ENCODE measurements at regions not wholly inside any gene's neighbourhood (a gene's known extent, or its start where the extent isn't known, plus 50 kb on each side); places are given as distances from the start of the nearest gene placed in this dataset.

GRCh38 chr14:22097586-22098292 lies 424.1 kb upstream of the OR4E1 start:
- DNase-seq (ENCODE audit: low spot score): no peak

- no peak for DNase-seq (ENCODE audit: low spot score)
Observed at GRCh38 chr14:22097072-22097471, 423.5 kb upstream of the OR4E1 start.

DNA sequence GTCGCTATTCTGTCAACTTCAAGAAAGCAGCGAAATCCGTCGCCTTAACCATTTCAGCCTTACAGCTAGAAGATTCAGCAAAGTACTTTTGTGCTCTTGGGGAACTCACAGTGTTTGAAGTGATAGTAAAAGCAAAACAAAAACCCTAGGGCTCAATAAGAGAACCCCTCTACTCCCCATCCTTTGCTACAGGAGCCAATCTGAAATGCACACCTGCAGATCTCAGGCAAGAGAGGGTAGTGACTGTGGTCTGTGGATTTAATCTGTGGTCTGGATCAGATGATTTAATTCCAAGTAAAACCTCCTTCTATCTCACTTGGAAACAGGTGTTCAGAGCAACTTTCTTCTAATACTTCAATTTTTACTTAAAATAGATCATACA lies 422.9 kb upstream of the OR4E1 start:
- no peak for DNase-seq (ENCODE audit: low spot score)

- DNase-seq (ENCODE audit: low spot score): no peak
Observed at GRCh38 chr14:22095860-22096513, 422.4 kb upstream of the OR4E1 start.

DNA sequence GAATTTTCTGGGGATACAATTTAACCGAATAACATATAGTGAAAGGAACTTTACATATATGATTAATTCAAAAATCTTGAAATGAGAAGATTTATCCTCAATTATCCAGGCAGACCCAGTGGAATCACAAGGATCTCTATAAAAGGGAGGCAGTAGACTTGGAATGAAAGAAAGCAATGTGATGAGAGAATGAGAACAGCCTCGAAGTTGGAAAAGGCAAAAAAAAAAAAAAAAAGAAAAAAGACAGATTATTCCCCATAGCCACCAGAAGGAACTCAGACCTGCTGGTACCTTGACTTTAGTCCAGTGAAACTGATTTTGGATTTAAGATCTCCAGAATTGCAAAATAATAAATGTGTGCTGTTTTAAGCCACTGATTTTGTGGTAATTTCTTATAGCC lies 416.3 kb upstream of the OR4E1 start:
- DNase-seq (ENCODE audit: low spot score): no peak

GRCh38 chr14:22088614-22089342 lies 415.2 kb upstream of the OR4E1 start:
- DNase-seq (ENCODE audit: low spot score): no peak

GRCh38 chr14:22086131-22086530 lies 412.5 kb upstream of the OR4E1 start:
- DNase-seq (ENCODE audit: low spot score): no peak

- DNase-seq (ENCODE audit: low spot score): peak; percentile 46
Observed at GRCh38 chr14:22084393-22085281, 411.0 kb upstream of the OR4E1 start.

DNA sequence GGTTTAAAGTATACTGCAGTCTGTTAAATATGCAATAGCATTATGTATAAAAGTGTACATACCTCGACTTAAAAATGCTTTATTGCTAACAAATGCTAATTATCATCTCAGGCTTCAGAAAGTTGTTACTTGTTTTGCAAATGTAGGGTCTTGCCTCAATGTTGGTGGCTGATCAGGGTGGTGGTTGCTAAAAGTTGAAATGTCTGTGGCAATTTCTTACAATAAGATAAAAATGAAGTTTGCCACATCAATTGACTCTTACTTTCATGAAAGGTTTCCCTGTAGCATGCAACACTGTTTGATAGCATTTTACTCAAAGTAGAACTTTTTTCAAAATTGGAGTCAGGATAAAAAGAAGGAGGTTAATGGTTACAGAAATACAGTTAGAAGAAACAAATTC lies 407.7 kb upstream of the OR4E1 start:
- DNase-seq (ENCODE audit: low spot score): no peak

GRCh38 chr14:22079766-22080165 lies 406.1 kb upstream of the OR4E1 start:
- no peak for DNase-seq (ENCODE audit: low spot score)

GRCh38 chr14:22073801-22074200 lies 400.2 kb upstream of the OR4E1 start:
- no peak for DNase-seq (ENCODE audit: low spot score)

DNA sequence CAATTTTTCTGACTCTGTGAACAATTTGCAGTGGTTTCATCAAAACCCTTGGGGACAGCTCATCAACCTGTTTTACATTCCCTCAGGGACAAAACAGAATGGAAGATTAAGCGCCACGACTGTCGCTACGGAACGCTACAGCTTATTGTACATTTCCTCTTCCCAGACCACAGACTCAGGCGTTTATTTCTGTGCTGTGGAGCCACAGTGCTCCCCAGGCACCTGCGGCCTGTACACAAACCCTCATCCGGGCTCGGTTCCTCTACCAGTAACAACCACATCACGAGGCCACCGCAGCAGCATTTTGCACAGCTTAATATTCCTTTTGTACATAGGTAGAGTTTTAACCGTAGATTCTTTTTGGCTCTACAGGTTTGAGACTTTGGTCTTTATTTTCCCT lies 397.4 kb upstream of the OR4E1 start:
- no peak for DNase-seq (ENCODE audit: low spot score)

DNA sequence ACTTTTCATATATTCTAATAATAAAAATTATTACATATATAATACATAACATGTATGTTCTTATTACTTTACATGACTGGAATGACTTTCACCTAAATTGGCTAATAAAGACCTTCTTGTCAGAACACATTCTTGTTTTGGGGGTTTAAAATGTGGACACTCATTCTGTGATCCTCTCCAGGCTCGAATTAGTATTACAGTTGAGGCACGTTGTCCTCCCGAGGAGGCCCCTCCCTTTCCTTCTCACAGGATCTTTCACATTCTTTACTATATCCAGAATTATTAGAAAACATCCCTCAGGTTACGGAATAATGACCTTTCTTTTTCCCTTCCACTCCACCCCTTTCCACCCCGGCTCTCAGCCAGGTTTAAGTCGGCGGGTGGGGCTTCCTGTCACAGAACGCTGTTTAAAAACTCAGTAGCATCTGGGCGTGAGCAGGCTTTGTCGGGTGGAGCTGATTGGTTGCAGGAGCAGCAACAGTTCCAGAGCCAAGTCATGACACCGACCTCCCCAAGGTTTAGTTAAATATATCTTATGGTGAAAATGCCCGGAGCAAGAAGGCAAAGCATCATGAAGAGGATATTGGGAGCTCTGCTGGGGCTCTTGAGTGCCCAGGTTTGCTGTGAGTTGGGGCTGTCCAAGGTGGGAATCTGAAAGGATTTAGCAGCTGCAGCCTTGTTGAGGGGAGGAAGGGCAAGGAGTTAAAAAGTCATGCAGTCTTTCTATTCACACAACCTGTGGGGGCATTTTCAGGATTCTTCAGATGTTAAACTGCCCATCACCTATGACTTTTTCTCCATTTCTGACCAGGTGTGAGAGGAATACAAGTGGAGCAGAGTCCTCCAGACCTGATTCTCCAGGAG lies 396.7 kb upstream of the OR4E1 start:
- DNase-seq (ENCODE audit: low spot score): no peak

- no peak for DNase-seq (ENCODE audit: low spot score)
Observed at GRCh38 chr14:22065347-22065746, 391.7 kb upstream of the OR4E1 start.

DNA sequence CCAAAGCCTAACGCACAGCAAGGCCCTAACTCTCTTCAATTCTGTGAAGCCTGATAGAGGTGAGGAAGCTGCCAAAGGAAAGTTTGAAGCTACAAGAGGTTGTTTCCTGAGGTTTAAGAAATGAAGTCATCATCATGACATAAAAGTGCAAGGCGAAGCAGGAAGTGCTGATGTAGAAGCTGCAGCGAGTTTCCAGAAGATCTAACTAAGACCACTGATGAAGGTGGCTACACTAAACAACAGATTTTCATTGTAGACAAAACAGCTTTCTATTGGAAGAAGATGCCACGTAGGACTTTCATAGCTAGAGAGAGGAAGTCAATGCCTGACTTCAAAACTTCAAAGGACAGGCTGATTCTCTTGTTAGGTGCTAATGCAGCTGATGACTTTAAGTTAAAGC lies 385.6 kb upstream of the OR4E1 start:
- no peak for DNase-seq (ENCODE audit: low spot score)

DNA sequence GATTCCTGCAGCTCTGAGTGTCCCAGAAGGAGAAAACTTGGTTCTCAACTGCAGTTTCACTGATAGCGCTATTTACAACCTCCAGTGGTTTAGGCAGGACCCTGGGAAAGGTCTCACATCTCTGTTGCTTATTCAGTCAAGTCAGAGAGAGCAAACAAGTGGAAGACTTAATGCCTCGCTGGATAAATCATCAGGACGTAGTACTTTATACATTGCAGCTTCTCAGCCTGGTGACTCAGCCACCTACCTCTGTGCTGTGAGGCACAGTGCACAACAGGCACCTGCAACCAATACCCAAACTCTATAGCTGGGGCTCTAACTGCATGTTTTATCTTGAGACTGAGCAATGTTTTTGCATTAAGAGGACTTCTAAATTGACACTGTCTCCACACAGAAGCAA lies 379.2 kb upstream of the OR4E1 start:
- DNase-seq (ENCODE audit: low spot score): no peak

- DNase-seq (ENCODE audit: low spot score): peak; percentile 3
Observed at GRCh38 chr14:22047115-22047514, 373.5 kb upstream of the OR4E1 start.

GRCh38 chr14:22046063-22046462 lies 372.4 kb upstream of the OR4E1 start:
- no peak for DNase-seq (ENCODE audit: low spot score)

GRCh38 chr14:22044193-22044592 lies 370.6 kb upstream of the OR4E1 start:
- no peak for DNase-seq (ENCODE audit: low spot score)

DNA sequence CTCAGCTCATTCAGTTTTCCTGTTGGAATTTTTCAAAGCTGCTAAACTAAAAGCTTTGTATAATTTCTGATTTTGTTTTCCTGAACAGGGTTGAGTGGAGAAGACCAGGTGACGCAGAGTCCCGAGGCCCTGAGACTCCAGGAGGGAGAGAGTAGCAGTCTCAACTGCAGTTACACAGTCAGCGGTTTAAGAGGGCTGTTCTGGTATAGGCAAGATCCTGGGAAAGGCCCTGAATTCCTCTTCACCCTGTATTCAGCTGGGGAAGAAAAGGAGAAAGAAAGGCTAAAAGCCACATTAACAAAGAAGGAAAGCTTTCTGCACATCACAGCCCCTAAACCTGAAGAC lies 367.1 kb upstream of the OR4E1 start:
- DNase-seq (ENCODE audit: low spot score): no peak

Data from kidney capillary endothelial cell (primary cell).